Gastrocnemius medialis (tissue), 4 donors: ENCODE measurements at regions not wholly inside any gene's neighbourhood (a gene's known extent, or its start where the extent isn't known, plus 50 kb on each side); places are given as distances from the start of the nearest gene placed in this dataset.

ENCODE experiments used
- CTCF ChIP-seq, 5 experiments: fragments of 450-650 bp in 3 of 5; fragments of 200-600 bp in 2 of 5; sonication (generic) in 2 of 5; IDR thresholded peaks in 4 of 5; conservative IDR thresholded peaks in 1 of 5; 1 replicate in 4 of 5; 2 replicates in 1 of 5; pipeline ENCODE4 v1.5.1; 2016 to 2019; ENCODE audit warnings: antibody characterized with exemption in 5 of 5, mild to moderate bottlenecking in 3 of 5, moderate library complexity in 3 of 5
- POLR2A ChIP-seq, 2 donors: fragments of 450-650 bp; IDR thresholded peaks; one replicate each; pipeline ENCODE4 v1.6.1; 2017; ENCODE audit warnings: antibody characterized with exemption in 2 of 2, mild to moderate bottlenecking in 2 of 2, moderate library complexity in 2 of 2

GRCh38 chr5:67300326-67300725 lies 103.7 kb upstream of the CD180 start:
- TF ChIP-seq CTCF (IDR thresholded peaks at IDR 0.05 in 4 of 5, conservative IDR thresholded peaks at IDR 0.05 in 1 of 5) = no peak
- no peak for TF ChIP-seq POLR2A (IDR thresholded peaks at IDR 0.05)
